NCI-H526 treated with DMSO at 0.1 percent for 48 hours (cell line): ENCODE measurements at regions not wholly inside any gene's neighbourhood (a gene's known extent, or its start where the extent isn't known, plus 50 kb on each side); places are given as distances from the start of the nearest gene placed in this dataset.

ENCODE experiments used
- DNase-seq: peaks from one replicate; lab custom pipeline; 2025; lab: John Stamatoyannopoulos, UW

DNA sequence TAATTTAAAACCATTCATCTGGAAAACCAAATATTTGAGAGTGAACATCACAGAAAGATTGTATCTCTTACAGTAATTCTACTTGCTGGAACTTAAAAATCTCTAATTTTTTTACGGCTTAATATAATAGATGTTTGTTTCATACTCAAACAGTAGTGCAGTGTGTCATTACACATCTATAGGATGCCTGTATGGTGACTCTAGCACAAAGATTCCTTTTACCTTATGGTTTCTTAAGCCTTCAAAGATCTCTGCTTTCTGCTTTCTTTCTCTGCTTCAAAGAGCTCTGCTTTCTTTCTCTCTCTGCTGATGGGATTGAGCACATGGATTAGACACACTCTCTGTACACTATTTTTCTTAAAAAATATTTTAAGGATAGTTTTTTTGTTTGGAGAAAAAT is 374.0 kb upstream of the CDH9 start:
- DNase-seq, result no peak

DNA sequence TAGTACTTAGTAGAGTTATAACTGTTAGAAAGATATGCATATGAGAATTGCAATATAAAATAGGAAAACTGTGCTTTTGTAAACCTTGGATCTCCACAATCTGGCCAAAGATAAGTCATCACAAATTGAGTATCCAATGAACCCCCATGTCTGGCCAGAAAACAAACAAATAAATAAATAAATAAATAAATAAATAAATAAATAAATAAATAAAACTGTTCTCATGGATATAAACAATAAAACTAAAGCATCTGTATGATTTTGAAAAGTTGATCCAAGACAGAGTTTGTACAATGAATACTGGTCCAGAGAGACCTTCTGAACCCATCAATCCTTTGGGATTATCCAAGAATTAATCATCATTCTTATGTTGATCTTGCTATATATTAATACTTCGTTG is 367.6 kb upstream of the CDH9 start:
- DNase-seq, result no peak

DNA sequence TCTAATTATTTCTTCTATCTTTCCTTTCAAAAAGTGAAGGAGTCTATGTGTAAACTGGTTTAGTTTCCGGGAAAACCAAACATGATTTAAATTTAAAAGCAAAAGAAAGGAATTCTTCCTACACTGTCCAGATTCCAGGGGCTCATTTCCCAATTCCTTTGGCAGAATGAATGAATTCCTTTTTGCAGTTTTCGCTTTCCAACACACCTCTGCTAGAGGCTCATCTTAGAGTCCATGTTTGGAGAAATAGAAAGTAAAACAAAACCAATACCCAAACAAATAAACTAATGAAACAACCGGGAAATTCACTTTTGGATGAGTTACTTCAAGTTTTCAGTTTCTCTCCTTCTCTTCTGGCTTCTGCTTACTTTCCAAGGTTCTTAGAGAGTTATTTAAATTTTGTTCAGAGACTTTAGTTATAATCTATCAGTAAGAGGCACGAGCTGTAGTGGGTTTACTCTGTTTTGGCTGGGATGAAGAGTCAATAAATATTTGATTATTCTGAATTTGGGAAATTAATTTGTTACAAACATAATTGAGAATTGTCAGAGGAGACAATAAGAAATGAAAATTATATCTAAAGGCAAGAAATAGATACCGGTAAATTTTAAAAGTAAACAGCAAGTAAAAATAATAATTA is 365.0 kb upstream of the CDH9 start:
- no peak for DNase-seq

DNA sequence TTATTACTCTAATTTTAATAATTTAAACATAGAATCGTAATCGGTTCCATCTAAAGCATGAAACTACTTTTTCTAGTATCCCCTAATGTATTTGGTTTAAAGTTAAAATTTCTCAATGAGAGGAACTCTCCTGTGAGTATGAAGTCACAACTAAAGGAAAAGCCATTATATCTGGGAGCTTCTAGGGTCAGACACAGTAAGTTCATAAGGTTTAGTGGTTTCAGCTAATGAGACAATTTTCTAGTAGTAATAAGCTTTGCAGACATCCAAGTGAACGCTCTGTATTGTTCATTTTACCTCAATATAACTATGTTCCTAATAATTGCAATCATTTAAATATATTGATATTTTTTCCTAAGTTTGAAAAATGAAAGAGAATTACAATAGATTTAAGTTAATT is 364.4 kb upstream of the CDH9 start:
- DNase-seq, result no peak

DNA sequence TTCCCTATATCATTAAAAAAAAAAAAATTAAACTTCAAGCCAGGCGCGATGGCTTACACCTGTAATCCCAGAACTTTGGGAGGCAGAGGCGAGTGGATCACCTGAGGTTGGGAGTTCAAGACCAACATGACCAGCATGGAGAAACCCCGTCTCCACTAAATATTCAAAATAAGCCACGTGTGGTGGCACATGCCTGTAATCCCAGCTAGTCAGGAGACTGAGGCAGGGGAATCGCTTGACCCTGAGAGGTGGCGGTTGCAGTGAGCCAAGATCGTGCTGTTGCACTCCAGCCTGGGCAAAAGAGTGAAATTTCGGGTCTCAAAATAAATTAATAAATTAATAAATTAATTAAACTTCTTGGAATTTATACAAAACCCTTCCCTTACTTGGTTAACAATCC is 358.6 kb upstream of the CDH9 start:
- no peak for DNase-seq

DNA sequence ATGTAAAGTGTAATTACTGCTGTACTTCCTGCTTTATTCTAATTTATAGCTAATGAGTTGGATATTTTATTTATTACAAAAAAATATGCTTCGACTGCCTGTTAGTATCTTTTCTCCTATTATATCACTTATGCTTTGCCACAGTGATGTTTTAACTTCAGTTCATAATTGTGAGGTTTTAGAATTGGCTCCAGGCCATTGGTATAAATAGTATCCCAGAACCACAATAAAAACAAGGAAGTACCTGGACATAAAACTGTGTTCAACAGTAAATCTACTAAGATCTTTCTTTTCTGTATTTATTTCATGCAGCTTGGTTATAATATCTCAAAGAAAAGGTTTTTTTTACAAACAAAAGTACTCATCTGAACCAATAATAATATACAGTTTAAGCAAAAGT is 354.3 kb upstream of the CDH9 start:
- DNase-seq, result no peak

DNA sequence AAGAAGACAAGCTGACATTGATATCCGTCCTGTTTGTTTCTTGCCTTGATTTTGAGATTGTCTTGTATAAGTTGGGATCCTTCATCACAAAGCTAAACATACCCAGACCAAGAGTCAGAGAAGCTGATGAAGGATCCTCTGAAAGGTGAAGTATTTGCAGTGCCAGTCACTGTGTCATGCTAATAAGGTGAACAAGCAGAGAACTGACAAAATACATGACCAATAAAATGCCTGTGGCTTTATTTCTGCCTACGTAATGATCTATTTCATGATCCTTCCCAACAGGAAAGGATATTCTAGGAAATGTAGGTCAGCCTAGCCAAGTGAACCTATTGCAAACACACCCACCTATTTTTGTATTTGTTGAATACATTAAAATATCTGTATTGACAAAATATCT is 351.3 kb upstream of the CDH9 start:
- DNase-seq, result no peak

DNA sequence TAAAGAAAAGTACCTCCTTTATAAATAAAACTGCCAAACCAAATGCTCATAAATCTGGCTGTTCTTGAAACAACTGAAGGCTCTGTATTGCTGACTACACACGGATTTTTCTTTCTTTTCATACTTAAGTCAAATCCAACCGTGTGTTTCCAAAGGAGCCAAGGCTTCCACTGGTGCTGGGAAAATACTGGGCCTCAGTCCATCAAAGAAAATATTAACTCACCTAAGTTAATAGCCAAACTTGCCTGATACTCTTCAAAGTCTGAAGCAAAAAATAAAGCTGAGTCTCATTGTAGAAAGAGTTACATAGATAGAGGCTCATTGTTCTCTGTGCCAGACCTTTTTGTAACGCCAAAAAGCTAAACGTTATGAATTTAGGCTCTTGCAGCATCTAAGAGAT is 350.4 kb upstream of the CDH9 start:
- no peak for DNase-seq

DNA sequence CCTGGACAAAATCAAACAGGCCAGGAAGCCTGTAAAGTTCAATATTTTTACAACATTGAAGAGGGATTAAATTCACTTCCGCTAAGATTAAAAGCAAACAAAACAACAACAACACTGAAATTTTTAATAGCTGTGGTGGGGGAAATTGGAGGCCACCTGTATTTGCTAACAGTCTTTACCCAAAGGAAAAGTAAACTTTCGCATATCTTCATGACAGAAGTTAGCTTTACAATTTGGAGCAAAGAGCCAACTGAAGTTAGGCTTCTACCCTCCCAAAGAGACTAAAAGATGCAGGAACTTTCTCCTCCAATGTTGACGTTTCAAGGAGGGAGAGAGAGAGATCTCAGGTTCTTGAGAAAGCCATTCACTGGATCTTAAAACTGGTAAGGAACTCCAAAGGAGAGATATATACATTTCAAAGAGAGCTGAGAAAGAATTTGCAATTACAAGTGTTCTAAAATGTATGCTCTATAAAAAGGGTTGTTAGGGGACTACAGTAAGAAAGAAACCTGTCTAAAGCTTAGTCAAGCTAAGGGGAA is 349.2 kb upstream of the CDH9 start:
- DNase-seq, result no peak

DNA sequence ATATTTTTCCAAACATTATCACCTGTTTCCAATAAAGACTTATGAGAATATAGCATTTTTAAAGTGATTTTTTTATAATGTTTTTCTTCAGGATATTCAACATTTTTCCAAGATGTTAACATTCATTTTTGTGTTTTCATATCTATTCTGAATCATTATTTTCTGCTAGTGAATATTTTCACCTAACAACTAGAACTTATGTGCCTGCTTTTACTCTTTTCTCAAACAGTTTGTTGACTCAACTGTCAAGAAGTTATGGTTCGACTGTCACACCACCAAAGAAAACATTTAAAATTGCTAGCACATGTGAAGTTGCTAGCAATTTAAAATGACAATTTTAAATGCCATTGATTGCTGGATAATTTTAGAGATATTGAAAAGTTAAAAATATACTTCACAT is 343.3 kb upstream of the CDH9 start:
- no peak for DNase-seq

DNA sequence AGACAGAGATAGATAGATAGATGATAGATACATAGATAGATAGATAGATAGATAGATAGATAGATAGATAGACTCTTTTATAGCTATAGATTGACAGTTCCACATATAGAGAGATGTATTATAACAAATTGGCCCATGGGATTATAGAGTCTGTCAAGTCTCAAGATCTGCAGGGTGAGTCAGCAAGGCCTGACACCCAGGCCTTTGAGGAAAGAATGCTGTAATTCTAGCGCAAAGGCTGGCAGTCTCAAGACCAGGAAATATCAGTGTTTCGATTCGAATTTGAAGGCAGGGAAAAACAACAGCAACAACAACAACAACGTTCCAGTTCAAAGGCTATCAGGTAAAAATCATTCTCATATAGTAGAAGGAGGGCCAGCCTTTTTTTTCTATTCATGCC is 339.2 kb upstream of the CDH9 start:
- DNase-seq, result no peak

DNA sequence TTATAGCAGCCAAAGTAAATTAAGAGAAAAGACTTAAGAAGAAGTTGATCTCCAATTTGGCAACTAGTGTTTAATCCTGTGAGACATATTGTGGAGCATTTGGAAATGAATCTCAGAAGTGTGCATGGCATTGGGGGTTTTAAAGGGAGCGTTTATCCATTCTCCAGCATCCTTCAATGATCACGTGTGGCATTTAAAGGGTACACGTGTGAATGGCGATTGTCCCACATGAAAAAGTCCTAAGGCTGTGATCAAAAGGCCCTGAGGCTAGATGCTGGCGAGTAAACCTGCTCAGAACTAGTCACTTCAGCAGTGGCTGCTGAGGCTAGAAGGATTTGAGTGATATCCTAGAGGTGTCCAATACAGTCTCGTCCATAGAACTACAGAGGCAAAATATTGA is 315.6 kb upstream of the CDH9 start:
- no peak for DNase-seq

DNA sequence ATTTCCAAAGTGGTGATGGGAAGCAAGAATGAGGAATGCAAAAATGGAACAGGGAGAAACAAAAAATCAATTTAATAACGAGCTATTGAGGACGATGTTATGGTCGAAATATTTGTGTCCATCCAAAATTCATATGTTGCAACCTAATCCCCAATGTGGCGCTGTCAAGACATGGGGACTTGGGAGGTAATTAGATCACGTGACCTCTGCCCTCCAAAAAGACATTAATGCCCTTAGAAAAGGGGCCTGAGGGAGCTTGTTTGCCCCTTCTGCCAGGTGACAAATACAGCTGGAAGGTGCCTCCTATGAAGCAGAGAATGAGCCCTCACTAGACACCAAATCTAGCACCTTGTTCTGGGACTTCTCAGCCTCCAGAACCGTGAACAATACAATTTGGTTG is 315.2 kb upstream of the CDH9 start:
- no peak for DNase-seq

DNA sequence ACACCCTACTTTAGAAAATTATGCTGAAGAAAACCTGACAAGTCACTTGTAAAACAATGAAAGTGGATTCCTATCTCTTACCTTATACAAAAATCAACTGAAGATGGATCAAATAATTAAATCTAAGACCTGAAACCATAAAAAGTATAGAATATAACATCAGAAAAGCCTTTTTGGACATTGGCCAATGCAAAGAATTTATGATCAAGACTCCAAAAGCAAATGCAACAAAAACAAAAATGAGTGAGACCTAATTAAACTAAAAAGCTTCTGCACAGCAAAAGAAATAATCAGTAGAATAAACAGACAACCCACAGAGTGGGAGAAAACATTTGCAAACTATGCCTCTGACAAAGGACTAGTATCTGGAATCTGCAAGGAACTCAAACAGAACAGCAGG is 303.0 kb upstream of the CDH9 start:
- no peak for DNase-seq

DNA sequence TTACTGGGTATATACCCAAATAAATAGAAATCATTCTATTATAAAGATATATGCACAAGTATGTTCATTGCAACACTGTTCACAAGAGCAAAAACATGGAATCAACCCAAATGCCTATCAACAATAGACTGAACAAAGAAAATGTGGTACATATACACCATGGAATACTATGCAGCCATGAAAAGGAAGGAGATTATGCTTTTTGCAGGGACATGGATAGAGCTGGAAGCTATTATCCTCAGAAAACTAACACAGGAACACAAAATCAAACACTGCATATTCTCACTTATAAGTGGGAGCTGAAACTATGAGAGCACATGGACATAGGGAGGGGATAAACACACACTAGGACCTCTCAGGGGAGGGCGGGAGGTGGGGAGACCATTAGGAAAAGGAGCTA is 298.4 kb upstream of the CDH9 start:
- no peak for DNase-seq

DNA sequence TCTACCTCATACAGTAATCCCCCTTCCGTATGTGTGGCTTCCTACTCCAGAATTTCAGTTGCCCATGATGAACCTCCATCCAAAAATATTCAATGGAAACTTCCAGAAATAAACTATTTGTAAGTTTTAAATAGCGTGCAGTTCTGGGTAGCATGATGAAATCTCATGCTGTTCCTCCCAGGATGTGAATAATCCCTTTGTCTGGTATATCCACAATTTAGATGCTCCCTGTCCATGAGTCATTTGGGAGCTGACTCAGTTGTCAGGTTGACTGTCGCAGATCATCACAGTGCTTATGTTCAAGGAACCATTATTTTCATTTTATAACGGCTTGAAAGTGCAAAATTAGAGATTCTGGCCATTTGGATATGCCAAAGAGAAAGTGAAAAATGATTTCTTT is 290.1 kb upstream of the CDH9 start:
- DNase-seq, result no peak

DNA sequence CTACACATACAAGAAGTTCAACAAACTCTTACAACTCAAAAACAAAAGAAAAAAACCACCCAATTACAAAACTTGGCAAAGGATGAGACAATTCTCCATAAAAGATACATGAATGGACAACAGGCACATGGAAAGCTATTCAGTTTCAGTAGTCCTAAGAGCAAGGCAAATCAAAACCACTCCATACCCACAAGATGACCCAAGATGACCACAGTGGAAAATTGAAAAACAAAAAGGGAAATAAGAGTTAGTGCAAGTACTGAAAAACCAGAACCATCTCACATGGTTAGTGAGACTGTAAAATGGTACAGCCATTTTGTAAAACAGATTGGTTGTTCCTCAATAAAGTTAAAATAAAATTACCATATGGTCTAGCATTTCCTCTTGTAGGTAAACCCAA is 287.1 kb upstream of the CDH9 start:
- DNase-seq, result no peak

DNA sequence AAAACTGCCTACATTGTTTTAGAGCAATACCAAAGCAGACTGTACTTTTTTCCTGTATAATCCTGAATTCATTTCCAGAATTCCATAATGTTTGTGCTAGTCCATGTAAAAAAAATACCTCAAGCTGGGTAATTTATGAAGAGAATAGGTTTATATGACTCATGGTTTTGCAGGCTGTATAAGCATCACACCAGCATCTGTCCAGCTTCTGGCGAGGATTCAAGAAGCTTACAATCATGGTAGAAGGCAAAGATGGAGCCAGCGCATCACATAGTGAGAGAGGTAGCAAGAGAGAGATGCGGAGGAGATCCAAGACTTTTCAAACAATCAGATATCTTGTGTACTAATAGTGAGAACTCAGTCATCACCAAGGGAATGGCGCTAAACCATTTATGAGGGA is 280.3 kb upstream of the CDH9 start:
- no peak for DNase-seq

DNA sequence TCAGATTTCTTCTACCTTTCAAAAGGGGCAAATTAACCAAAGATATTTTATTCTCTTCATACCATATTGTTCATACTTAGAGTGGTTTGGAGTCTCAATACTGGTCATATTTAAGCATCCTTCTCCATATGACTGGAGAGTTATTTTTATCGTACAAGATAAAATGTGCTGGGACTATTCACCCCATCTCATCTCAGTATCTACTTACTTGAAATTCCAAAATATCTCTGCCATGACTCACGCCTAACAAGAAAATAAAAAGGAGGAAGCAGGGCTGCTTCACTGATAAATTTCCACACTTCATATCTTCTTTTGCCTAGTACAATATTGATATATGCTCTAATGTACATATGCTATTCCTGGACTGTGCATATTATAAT is 277.9 kb upstream of the CDH9 start:
- no peak for DNase-seq

DNA sequence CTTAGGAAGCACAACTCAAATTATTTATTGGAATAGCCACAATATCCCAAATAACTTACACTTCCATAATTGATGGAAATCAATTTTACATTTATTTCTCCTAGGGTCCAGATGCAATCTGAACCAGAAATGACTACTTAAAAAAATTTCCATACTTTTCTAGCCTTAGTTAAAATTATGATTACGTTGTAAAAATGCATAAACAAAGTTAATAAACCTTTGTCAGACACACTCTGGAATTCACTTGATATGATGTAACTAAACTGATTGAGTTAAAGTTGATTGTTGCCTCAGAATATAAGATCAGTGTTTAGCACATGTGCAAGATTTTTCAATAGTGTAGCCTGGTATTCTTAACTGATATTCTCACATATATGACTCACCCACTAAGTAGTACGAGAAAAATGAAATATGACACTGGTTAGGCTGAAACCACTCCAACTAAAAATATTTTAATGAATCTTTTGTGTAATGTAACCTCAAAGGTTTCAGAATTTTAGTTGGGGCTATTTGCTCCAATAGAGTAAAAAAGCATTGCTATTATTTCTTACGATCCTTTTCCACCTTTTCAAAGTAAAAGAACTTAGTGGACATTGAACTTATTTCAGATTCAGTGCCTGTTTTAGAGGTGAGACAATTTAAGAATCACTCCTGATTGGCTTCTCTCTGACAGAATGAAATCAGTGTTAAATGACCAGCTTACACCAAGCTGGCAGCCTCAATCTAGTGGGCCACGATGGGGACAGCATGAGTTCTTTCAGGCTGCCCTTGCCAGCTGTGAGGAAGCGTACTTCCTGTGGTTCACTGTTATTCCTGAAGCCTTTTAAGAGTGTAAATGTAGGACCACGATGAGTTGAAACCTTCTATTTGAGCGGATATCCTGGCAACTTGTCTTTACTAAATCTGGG is 277.2 kb upstream of the CDH9 start:
- DNase-seq, result no peak

DNA sequence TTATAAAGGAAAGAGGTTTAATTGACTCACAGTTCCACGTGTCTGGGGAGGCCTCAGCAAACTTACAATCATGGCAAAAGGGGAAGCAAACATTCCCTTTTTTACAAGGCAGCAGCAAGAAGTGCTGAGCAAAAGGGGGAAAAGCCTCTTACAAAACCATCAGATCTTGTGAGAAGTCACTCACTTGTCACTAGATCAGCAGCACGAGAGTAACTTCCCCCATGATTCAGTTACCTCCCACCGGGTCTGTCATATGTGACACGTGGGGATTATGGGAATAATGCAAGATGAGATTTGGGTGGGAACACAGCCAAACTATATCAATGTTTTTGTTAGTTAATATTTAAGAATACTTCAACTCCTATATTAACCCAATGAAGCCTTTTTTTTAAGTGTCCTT is 275.2 kb upstream of the CDH9 start:
- DNase-seq, result no peak

DNA sequence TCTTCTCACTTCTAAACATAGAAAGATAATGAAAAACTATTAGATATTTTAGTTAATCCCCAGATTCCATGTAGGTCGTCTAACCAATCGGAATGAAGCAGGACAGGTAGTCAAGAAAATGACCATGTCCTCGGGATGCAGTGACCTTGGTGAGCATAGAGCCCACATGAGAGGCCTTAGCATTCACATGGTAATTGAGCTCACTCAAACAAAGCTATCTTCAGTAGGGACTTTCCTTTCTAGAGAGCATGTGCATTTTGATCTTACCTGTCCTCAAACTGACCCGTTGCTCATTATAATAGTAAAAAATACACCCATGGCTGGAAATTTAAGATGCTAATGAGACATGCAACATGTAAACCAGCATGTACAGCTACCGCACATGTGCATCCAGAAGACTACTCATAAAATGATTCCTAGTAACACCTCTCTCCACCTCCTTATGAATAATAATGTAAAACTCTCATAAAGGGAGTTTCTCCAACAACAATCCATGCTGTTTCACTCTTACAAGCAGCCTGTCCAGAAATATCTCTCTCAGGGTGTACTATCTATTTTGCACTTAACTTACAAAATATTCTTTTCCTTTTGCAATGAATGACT is 274.0 kb upstream of the CDH9 start:
- no peak for DNase-seq

DNA sequence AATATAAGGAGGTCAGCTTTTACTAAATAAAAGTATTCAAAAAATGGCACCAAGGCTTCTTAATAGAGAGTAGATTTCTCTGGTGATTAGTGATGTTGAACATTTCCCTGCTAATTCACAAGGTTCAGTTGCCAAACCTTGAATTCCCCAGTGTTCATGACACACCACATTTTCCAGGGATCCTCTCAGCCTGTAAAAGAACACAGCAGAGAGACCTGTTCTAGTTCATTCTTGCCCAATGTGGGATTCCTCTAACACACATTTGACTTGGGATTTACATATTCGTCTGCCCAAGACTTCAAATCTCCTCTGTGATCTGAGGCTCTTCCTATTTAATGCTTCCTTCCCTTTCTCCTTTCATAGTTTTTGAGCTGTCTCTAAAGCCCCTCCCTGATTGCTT is 273.2 kb upstream of the CDH9 start:
- no peak for DNase-seq
